NCI-H82 treated with DMSO at 0.1 percent for 48 hours (cell line): ENCODE measurements at regions not wholly inside any gene's neighbourhood (a gene's known extent, or its start where the extent isn't known, plus 50 kb on each side); places are given as distances from the start of the nearest gene placed in this dataset.

Experiments
- DNase-seq: peaks from one replicate; lab custom pipeline; 2025; ENCODE audit not compliant: unreplicated experiment; lab: John Stamatoyannopoulos, UW

DNA sequence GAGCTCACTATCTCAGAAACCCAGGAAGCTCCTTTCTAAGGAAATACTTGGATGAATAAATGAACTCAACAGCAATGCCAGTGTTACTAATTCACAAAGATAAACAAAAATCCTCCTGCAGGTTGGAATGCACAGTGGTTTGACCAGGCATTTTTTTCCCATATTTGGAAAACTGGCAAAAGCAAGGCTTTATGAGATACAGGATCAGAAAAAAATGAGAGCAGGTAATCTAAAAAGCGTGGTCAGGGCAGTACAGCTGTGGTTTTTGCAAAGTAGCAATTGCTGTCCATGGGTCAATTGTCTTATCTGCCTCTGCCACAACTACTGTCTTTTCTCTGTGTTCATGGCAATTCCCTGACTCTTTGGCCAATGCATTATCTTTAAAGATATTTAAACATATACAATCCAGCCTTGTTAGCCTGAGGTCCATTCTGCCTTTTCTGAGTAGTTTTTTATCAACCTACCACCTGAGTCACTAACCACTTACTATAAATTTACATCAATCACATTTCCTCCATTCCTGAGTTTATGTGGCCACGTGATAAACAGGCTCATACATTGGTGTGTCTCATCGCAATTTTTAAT, 564.5 kb upstream of the IGFBP3 start:
- DNase-seq = no peak

DNA sequence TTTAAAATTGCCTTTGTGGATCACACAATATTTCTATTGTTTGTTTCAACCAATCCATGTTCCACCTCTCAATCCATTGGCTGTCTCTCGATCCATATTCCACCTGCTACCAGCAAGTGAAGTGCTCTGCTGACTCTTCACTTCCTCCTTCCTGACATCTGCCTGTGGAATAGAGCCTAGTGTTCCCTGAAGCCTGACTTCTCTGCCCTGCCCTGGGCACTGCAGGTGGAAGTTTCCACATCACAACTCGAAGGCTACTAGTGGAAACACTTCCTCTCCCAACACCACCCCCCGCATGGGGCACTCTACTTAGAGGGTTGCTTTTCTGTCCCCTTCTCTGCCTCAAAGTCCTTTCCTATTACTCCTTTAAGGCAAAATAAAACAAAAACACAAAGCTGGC, 563.8 kb upstream of the IGFBP3 start:
- DNase-seq = no peak

DNA sequence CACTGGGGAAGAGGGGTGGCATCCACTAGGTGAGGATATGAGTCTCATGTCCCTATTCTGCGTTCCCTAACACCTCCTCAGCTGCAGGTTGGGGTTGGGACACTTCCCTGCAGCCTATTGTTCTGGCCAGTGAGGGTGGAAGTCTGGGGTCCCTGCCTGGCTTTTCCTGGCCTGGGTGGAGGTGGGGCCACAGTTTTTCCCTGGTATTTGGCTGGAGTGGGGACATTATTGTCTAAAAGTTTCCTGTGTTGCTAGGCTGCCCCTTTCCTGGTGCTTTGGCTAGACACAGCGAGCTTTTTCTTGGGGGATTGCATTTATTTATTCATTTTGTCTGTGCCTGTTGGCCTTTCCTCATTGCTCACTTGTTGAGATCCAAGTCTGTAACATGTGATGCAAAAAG, 559.5 kb upstream of the IGFBP3 start:
- DNase-seq = no peak

DNA sequence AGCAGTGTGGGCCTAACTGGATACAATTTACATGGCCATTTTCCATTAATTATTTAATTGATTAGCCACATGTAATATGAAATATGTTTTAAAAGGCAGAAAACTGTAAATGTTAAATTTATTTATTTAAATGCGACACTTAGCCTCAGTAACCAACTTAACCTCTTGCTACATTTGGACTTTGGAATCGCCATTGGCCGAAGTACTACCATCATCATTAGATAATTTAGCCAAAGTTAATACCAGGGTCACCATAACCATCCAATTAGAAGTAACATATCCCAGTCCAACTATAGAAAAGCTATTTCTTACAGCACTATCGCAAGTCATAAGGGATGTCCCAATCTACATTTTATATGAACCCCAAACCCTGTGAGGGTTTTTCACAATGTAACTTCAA, 558.6 kb upstream of the IGFBP3 start:
- DNase-seq = no peak

DNA sequence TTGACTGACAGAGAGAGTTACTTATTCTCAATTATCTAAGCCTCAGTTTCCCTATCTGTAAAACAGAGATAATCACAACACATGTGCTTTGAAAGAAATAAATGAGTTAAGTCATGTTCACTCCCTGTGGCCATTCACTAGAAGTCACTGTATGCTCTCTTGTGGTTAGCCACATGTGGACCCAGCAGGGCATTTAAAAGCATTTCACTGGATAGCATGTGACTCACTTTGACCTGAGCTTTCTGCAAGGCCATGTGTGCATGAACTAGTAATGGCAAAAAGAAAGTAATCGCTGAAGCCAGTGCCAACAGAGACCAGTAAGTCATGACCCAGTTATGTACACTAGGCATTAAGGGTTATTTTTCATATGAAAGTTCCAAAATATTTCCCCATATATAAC, 557.0 kb upstream of the IGFBP3 start:
- DNase-seq = no peak

DNA sequence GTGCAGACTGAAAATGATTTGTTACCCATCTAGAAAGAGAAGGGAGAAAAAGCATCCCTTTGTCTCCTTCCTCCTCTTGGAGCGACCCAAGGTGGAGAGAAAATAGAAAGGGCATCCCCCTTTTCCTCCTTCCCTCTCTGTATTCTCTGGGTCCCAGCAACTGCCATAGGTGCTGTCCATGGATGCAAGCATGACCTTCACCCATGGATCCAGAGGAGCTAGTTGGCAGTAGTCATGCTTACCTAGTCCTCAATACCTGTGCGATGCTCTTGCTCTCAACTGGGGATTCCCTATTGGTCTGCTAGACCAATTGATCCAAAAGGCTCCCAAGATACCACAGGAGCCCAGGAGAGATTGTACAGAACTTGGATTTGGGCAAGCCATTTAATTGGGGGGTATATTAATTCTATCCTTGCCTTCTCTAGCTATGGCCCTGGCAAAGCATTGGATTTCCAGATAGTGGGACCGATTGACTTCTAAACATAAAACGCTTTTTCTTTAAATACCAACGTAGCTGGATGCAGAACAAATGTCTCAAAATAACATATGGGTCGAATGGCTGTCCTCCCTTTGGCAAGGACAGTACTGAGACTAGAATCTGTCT, 547.8 kb upstream of the IGFBP3 start:
- DNase-seq = no peak

DNA sequence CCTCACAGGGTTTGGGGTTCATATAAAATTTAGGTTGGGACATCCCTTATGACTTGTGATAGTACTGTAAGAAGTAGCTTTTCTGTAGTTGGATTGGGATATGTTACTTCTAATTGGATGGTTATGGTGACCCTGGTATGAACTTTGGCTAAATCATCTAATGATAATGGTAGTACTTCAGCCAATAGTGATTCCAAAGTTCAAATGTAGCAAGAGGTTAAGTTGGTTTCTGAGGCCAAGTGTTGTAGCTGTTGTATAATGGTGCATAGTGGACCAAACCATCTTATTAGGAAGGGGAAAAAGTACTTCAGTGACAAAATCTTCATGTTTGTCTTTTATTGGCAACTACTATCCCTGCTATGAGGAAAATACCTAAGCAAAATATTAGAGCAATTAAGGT, 542.1 kb upstream of the IGFBP3 start:
- DNase-seq = no peak

DNA sequence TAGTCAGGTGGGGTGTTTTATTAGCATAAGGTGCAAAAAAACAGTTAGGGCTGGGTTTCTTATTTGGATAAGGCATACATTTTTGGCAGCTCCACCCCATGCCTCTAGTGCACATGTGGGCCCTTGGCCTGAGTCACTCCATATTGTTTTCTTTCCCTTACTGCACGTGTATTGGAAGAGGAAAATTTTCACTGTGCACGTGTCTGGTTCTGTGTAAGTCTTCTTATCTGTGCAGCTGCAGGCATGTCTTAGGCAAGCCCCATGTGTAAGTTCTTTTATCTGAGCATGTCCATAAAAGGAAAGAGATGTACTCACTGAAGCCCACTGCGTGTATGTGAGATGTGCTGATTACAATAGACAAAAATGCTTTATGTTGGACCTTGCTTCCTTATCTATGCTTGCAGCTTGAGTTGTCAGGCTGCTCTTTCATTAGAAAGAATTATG, 540.3 kb upstream of the IGFBP3 start:
- no peak for DNase-seq

DNA sequence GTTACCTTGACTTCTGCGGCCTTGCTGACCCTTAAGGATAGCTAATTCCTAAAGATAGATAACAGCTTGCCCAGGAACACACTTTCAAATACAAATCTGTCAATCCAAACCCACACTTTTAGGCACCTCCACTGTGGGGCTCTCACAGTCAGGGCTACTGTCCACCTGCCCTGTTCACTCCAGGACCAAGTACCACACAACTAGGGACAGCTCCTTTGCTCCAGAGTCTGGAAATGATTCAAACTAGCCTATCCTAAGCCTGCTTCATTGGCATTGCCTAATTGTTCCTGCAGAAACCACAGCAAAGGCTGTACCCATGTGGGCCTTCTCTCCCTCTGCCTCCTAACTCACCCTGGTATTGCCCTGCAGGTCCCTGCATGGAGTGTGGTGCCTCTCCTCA, 538.9 kb upstream of the IGFBP3 start:
- no peak for DNase-seq

DNA sequence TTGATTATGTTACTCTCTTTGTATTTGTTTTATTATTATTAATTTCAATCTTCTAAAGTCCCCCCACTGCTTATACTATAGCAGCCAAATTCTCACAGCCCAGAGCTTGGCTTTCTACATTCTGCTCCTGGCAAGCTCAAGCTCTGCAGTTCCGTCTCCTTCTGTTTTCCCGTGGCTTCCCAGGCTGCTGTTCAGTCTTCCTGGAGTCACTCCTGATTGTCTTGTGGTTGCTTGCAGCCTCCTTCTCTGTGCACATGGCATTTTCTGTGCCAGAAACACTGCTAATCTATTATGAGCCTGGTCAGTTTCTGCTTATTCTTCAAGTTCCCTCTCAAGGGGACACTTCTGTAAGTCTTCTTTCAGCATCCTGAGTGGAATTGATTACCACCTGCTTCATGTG, 533.7 kb upstream of the IGFBP3 start:
- DNase-seq = no peak

DNA sequence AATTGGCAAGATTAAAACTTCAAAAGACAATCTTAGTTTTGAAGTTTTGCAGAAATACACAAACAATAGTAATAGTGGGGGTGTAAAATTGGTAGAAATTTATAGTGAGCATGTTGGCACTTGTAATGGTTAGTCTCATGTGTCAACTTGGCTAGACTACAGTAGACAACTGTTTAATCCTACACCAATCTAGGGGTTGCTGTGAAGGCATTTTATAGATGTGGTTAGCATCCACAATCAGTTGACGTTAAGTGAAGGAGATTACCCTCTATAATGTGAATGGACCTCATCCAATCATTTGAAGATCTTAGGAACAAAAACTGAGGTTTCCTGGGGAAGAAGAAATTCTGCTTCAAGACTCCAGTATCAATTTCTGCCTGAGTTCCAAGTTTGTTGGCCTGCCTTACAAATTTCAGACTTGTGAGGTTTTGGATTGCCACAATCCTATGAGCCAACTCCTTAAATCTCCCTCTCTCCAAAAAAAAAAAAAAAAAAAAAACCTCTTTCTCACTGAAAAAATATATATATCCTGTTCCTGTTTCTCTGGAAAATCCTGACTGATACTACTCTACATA, 531.6 kb upstream of the IGFBP3 start:
- no peak for DNase-seq

DNA sequence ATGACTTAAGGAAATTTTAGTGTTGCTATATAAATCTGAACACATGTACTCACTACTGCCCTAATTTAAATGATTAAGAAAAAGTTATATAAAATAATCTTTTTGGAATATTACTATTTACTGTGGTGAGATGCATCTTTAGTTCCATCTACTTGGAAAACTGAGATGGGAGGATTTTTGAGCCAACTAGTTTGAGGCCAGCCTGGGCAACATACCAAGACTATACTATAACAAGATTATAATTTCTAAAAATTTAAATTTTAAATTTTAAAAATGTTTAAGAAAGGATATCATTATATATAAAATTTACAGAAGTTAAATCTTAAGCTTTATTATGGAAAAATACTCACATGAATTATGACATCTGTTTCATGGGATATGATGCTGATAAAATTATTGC, 530.8 kb upstream of the IGFBP3 start:
- DNase-seq = no peak

DNA sequence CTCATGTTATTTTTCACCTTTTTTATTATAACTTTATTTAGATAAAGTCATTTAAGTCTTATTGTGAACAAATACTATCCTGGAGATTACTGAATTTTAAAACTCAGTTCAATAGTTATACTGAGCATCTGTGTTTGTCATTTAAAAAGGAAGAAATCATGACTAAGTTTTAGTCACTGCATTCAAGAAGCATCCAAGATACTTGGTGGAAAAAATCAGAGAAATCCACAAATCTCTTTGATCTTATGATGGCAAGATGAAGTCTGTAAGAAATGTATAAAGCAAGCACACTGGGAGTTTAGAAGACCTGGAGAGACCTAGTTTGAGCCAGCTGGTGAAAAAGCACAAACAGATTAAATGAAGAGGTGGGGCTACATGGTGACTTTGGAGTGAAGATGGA, 529.8 kb upstream of the IGFBP3 start:
- DNase-seq = no peak

DNA sequence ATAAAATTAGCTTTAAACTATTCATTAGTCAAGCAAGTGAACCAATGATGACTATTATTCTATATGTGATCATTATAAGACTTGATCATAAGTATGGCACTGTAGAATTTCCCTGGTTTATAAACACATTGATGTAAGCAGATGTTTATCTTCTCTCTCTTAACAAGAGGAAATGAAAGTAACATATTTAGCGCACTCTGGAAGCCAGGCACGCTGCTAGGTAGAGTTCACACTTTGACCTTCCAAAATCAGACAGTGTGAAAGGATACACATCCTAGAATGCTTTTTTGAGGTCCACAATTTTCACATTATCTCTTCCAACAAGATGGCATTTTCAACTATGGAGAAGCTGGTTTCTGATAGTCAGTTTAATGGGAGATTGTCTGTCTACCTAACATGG, 529.4 kb upstream of the IGFBP3 start:
- no peak for DNase-seq

DNA sequence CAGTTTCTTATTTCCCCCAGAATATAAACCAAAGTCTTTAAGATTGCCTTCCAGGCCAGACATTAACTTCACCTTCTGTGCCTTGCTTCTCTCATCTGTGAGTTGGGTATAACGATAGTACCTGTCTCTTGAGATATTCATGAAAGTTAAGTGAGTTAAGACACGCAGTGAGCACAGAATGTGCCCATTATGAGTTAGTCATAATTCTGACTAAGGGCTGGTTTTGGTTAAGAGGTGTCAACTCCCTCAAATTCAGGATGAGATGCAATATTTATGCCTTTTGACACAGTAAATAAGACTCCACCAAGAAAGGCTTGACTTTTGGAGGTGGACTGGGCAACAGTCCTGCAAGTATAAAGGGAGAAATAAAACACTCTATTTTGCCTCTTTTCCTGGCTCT, 528.7 kb upstream of the IGFBP3 start:
- DNase-seq = no peak

DNA sequence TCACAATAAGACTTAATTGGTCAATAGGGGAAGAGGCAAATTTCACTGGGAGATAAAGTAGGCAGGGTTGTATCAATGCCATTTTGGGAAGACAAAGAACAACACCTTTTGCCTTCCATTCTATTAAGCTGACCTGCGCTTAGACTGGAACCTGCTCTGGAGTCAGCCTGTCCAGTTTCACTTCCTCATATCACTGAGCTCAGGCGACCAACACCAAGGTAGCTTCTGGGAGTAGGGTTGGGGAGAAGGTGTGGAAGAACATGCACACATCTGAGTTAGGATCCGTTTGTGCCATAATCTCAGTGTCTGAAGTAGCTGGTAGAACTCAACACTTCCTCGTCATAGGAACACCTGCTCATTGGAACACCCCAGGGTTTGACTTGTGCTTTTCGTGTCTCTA, 527.4 kb upstream of the IGFBP3 start:
- DNase-seq = no peak

DNA sequence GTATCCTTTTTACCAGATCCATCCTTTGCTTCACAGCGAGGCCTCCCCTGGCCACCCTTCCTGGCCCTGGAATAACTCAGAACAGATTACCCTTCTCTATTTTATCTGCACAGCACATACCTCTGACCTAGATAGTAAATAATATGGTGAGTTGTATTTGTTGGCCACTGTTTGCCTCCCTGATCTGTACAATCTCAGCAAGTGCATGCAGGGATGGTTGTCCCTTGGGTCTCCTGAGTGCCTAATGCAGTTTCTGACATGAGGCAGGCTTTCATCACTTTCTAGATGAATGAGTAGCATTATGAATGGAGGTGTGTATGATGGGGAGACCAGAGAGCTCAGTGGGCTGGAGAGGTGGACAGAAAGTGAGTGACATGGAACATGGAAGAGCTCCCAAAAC, 525.1 kb upstream of the IGFBP3 start:
- no peak for DNase-seq

DNA sequence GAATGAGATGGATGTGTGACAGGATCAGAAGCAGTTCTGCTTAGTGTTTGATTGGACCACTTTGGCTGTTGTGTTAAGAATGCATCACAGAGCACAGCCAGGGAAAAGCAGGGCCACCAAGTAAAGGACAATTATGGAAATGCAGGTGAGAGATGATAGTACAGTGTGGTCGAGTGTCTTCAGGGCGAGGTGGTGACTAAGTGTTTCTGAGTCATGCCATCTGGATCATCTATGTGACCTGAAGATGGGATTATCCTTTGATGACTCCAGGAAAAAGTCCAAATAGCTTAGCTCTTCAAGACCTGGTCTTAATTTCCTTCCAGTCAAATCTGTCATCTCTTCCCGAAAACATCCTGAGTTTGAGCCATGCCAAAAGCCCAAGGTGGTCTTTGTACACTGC, 523.2 kb upstream of the IGFBP3 start:
- no peak for DNase-seq

DNA sequence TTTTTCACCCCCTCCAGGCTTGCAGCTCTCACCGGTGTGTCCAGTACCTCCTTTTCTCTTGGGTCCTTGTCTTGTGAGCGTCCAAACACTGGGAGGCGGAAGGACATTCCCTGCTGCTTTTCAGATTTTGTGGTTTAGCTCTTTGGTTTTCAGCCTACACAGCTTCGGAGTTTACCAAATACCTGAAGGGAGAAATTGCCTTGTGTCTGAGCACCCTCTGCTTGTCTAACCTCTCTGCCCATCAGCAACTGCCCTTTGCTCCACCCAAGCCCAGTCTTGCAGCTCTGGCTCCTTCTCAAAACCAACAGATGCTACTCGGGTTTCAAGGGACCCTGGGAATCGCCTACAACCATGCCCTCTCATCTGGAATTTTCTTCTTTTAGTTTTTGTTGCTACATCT, 519.1 kb upstream of the IGFBP3 start:
- DNase-seq = no peak

DNA sequence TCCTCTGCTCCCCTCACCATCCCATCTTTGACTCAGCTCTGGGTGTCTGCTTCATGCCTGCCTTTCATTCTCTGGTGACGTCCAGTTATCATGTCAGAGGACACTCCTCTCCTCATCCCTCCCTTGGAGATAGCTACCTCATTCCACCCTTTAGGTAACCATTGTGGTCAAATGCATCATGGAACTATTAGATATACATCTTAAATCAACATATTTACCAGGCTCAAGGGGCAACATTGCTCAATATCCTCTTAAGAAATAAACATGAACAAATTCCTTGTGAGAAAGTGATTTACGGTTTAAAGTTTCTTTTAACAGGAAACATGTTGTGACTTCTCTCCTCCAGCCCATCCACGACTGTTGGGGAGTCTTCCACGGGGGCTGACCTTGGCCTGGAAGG, 511.6 kb upstream of the IGFBP3 start:
- DNase-seq = no peak

DNA sequence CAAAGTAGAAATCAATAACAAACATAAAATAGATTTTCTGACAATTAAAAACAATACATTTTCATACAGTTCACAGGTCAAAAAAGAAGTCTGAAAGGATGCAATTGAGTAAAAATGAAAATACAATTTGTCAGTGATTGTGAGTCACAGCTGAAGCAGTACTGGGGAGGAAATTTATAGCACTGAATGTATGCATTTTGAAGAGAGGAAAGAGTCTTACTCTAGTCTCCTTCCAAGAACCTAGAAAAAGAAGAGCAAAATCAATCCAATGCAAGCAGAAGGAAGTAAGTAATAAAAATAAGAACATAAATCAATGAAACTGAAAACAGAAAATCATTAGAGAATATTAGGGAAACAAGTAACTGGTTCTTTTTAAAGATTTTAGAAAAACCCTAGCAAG, 507.2 kb upstream of the IGFBP3 start:
- no peak for DNase-seq

DNA sequence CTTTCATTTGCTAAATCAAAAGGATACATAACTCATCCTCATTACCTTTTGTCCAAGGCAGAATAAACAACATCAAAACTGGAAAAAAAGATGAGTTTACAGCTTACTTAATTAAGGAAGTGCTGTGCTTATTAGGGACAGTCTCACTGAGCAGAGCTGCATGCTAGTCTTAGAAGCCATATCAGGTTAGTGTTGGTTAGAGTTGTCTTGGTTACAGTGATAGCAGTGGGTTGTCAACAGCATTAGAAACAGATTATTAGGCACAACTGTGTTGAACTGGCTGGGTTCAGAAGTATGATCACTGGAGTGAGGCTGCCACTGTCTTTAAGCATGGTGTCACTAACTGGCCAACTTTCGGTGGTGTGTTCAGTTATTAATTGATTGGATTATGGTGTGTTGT, 503.9 kb upstream of the IGFBP3 start:
- DNase-seq = peak; percentile 14
